Hepatocyte (in vitro differentiated cells): ENCODE measurements at regions not wholly inside any gene's neighbourhood (a gene's known extent, or its start where the extent isn't known, plus 50 kb on each side); places are given as distances from the start of the nearest gene placed in this dataset.
"Not testable (repeated sequence)": the region's sequence is repeated elsewhere in the genome, so short reads cannot be mapped to it uniquely, and the experiment has no call there.

ENCODE experiments used
- DNase-seq: peaks from one replicate; pipeline ENCODE4 v3.0.0-alpha.2; 2016; ENCODE audit warnings: low spot score
- H2AFZ ChIP-seq: fragments of 200-600 bp; sonication (generic); 2 replicates; pipeline ENCODE4 v1.6.0; 2016; ENCODE audit warnings: antibody characterized with exemption, mild to moderate bottlenecking
- H3K27ac ChIP-seq: fragments of 200-600 bp; sonication (generic); 2 replicates; pipeline ENCODE4 v1.5.1; 2016; ENCODE audit warnings: mild to moderate bottlenecking
- H3K27me3 ChIP-seq: fragments of 200-600 bp; sonication (generic); 2 replicates; pipeline ENCODE4 v1.6.1; 2016
- H3K36me3 ChIP-seq: fragments of 200-600 bp; sonication (generic); replicated peaks from 2 replicates; pipeline ENCODE4 v1.5.1; 2016; ENCODE audit warnings: low read depth; ENCODE audit not compliant: insufficient read depth
- H3K4me1 ChIP-seq: fragments of 200-600 bp; sonication (generic); 2 replicates; pipeline ENCODE4 v1.5.1; 2016; ENCODE audit warnings: mild to moderate bottlenecking, moderate library complexity; ENCODE audit not compliant: insufficient read depth
- H3K4me2 ChIP-seq: fragments of 200-600 bp; sonication (generic); 2 replicates; pipeline ENCODE4 v1.6.0; 2016
- H3K4me3 ChIP-seq: fragments of 200-600 bp; sonication (generic); 2 replicates; pipeline ENCODE4 v1.5.1; 2016; ENCODE audit warnings: mild to moderate bottlenecking
- H3K79me2 ChIP-seq: fragments of 200-600 bp; sonication (generic); 2 replicates; pipeline ENCODE4 v1.6.0; 2017; ENCODE audit warnings: mild to moderate bottlenecking
- H3K9me2 ChIP-seq: fragments of 200-600 bp; sonication (generic); replicated peaks from 2 replicates; pipeline ENCODE4 v1.6.0; 2017; ENCODE audit warnings: mild to moderate bottlenecking; ENCODE audit not compliant: insufficient read depth
- H3K9me3 ChIP-seq: fragments of 200-600 bp; sonication (generic); 2 replicates; pipeline ENCODE4 v1.5.1; 2016; ENCODE audit warnings: low read depth, mild to moderate bottlenecking
- H4K20me1 ChIP-seq: fragments of 200-600 bp; sonication (generic); 2 replicates; pipeline ENCODE4 v1.6.0; 2016; ENCODE audit warnings: mild to moderate bottlenecking; ENCODE audit not compliant: insufficient read depth, poor library complexity, severe bottlenecking
- EZH2 ChIP-seq: fragments of 200-600 bp; sonication (generic); IDR thresholded peaks from 2 replicates; pipeline ENCODE4 v1.6.1; 2016; ENCODE audit warnings: antibody characterized with exemption, mild to moderate bottlenecking, borderline replicate concordance
- EZH2phosphoT487 ChIP-seq: fragments of 200-600 bp; sonication (generic); IDR thresholded peaks from one replicate; pipeline ENCODE4 v1.6.1; 2018; ENCODE audit warnings: antibody characterized with exemption, mild to moderate bottlenecking, low read depth, moderate library complexity; ENCODE audit not compliant: unreplicated experiment, severe bottlenecking
- WGBS: methylation state at CpG from one replicate; pipeline ENCODE4 v1.1.6; 2016; ENCODE audit warnings: low lambda C conversion rate; ENCODE audit errors: missing lambda C conversion rate; 5-methylcytosine and 5-hydroxymethylcytosine counted together
- TF ChIP-seq, protein P1 (sequence below): fragments of 200-600 bp; sonication (generic); IDR thresholded peaks from 2 replicates; pipeline ENCODE4 v1.5.1; 2016; ENCODE audit warnings: antibody characterized with exemption, mild to moderate bottlenecking; ENCODE audit not compliant: poor library complexity

DNA sequence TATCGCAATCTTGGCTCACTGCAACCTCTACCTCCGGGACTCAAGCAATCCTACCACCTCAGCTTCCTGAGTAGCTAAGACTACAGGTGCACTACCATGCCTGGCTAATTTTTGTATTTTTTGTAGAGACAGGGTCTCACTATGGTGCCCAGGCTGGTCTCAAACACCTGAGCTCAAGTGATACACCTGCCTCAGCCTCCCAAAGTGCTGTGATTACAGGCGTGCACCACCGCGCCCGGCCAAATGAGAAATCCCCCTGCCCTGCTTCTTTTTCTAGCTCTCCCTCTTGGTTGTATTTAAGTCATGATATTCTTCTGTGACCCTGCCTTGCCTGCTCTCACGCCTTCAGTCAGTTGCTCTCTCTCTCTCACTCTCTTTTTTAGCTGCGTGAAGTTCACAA lies 157.0 kb upstream of the SH3BP4 start:
- TF ChIP-seq EZH2phosphoT487 (no peak), EZH2 (no peak)
- TF ChIP-seq, protein P1, sequence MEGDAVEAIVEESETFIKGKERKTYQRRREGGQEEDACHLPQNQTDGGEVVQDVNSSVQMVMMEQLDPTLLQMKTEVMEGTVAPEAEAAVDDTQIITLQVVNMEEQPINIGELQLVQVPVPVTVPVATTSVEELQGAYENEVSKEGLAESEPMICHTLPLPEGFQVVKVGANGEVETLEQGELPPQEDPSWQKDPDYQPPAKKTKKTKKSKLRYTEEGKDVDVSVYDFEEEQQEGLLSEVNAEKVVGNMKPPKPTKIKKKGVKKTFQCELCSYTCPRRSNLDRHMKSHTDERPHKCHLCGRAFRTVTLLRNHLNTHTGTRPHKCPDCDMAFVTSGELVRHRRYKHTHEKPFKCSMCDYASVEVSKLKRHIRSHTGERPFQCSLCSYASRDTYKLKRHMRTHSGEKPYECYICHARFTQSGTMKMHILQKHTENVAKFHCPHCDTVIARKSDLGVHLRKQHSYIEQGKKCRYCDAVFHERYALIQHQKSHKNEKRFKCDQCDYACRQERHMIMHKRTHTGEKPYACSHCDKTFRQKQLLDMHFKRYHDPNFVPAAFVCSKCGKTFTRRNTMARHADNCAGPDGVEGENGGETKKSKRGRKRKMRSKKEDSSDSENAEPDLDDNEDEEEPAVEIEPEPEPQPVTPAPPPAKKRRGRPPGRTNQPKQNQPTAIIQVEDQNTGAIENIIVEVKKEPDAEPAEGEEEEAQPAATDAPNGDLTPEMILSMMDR: no peak
- H3K4me1 ChIP-seq: peaks cover 6% of the 10 kb centered on the region
- no peak overlapping the region for H3K4me3 ChIP-seq
- H3K36me3 ChIP-seq: no peaks in the 10 kb centered on the region
- H3K79me2 ChIP-seq: no peaks in the 10 kb centered on the region
- no peak overlapping the region for H3K27ac ChIP-seq
- DNase-seq: no peak
- H3K4me2 ChIP-seq: peak overlapping the region; percentile 59
- no peaks in the 10 kb centered on the region for H3K9me2 ChIP-seq
- H3K9me3 ChIP-seq: no peaks in the 10 kb centered on the region
- H4K20me1 ChIP-seq: no peaks in the 10 kb centered on the region
- no peak overlapping the region for H2AFZ ChIP-seq
- no peaks in the 10 kb centered on the region for H3K27me3 ChIP-seq
- WGBS: 89% methylated on average over 8 of the region's 8 CpGs

DNA sequence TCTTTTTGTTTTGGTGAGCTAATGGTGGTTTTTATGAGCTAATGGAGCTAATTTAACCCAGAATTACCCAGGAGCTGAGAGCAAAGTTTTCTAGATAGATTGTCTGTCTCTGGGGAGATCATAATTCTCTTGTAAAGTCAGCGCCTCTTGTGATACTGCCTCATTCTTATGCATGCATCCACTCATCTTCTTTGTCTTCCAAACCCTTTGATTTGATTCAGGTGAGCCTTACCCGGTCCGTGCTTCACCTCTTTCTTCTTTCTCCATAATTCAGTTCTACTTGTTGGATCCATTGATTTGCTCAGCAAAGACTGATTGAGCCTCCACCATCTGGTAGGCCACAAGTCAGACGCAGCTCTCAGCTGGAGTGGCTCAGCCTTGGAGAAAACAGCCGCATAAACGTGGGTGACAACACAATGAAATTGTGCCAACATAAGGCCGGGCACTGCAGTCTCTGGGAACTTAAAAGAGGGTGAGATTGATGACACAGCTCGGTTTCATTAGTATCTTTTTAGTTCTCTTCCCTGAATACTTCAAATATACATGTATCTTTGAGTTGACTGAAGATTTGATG lies 158.5 kb upstream of the SH3BP4 start:
- Histone ChIP-seq H3K79me2 (no peaks in the 10 kb centered on the region), H3K9me3 (no peaks in the 10 kb centered on the region), H3K36me3 (no peaks in the 10 kb centered on the region), H4K20me1 (no peaks in the 10 kb centered on the region), H3K4me3 (no peak overlapping the region), H2AFZ (no peak overlapping the region), H3K4me1 (peaks cover 6% of the 10 kb centered on the region), H3K4me2 (no peak overlapping the region), H3K27ac (no peak overlapping the region), H3K9me2 (no peaks in the 10 kb centered on the region), H3K27me3 (no peaks in the 10 kb centered on the region)
- TF ChIP-seq EZH2phosphoT487: no peak
- TF ChIP-seq EZH2: no peak
- TF ChIP-seq, protein P1: no peak
- no peak for DNase-seq
- WGBS: 82% methylated on average over 8 of the region's 8 CpGs

DNA sequence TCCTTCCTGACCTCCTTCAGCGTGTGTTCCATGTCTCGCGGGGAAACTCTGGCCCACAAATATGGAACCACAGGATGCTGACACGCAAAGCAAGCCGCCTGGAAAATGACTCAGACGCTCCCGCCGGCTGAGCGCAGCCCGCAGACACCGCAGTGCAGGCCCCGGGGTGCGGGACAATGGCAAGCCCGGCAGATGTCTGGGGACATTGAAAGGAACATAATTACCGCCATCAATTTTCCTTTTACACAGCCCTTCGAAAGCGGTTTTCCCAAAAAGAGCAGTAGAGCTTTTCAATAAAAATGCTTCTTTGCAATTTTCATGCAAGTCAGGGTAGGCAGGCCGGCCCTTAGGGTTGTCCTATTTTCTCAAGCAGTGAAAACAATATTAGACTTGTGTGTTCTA lies 159.2 kb upstream of the SH3BP4 start:
- H4K20me1 ChIP-seq: no peaks in the 10 kb centered on the region
- TF ChIP-seq EZH2phosphoT487 (no peak), EZH2 (no peak)
- TF ChIP-seq, protein P1: no peak
- no peaks in the 10 kb centered on the region for H3K9me2 ChIP-seq
- no peak overlapping the region for H3K4me2 ChIP-seq
- no peaks in the 10 kb centered on the region for H3K9me3 ChIP-seq
- no peak overlapping the region for H3K4me3 ChIP-seq
- no peaks in the 10 kb centered on the region for H3K36me3 ChIP-seq
- DNase-seq: no peak
- WGBS: 85% methylated on average over 18 of the region's 18 CpGs
- H3K4me1 ChIP-seq: peaks cover 6% of the 10 kb centered on the region
- H2AFZ ChIP-seq: no peak overlapping the region
- no peaks in the 10 kb centered on the region for H3K27me3 ChIP-seq
- no peak overlapping the region for H3K27ac ChIP-seq
- no peaks in the 10 kb centered on the region for H3K79me2 ChIP-seq

DNA sequence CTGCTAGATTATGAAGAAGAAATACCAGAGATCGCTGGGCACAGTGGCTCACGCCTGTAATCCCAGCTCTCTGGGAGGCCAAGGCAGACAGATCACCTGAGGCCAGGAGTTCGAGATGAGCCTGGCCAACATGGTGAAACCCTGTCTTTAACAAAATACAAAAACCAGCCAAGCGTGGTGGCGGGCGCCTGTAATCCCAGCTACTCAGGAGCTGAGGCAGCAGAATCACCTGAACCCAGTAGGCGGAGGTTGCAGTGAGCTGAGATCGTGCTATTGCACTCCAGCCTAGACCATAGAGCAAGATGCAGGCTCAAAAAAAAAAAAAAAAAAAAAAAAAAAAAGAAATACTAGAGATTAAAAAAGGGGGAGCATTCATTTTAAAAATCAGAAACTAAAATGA lies 159.7 kb upstream of the SH3BP4 start:
- not testable (repeated sequence) for H3K36me3 ChIP-seq, H3K4me1 ChIP-seq, H3K9me2 ChIP-seq, H3K9me3 ChIP-seq, H2AFZ ChIP-seq, H3K27ac ChIP-seq, H3K4me3 ChIP-seq, H3K4me2 ChIP-seq, H3K27me3 ChIP-seq, H4K20me1 ChIP-seq, DNase-seq, H3K79me2 ChIP-seq
- WGBS: over 99% methylated on average over 8 of the region's 8 CpGs
